H1 (cell line): ENCODE measurements at regions not wholly inside any gene's neighbourhood (a gene's known extent, or its start where the extent isn't known, plus 50 kb on each side); places are given as distances from the start of the nearest gene placed in this dataset.

Experiments
- CTCF ChIA-PET: fragments of 300-600 bp; sonication (Branson Sonifier 250); formaldehyde crosslinking; loops from one replicate; lab custom pipeline; 2021; ENCODE audit not compliant: partially characterized antibody; lab: Charles Lee
- POLR2A ChIA-PET: fragments of 300-600 bp; sonication (Branson Sonifier 250); formaldehyde crosslinking; loops from one replicate; lab custom pipeline; 2021; ENCODE audit warnings: inconsistent platforms; ENCODE audit not compliant: partially characterized antibody; lab: Charles Lee
- DNase-seq, 2 experiments: peaks; one replicate each; pipeline versions ENCODE4 v3.0.0 to v3.0.0-alpha.2; 2010 to 2022; ENCODE audit warnings: low spot score in 2 of 2, low read depth in 1 of 2, mixed read lengths in 1 of 2
- FAIRE-seq: peaks from 2 replicates; lab custom pipeline; 2011; peaks lifted over from hg19 to GRCh38; lab: Jason Lieb, UNC
- H2AFZ ChIP-seq: 2 replicates; pipeline ENCODE4 v1.8.1; 2012; ENCODE audit warnings: low read length, inconsistent platforms
- H2AK5ac ChIP-seq: 2 replicates; pipeline ENCODE4 v1.6.1; 2013; ENCODE audit warnings: low read depth, low read length
- H2BK120ac ChIP-seq: replicated peaks from 2 replicates; pipeline ENCODE3; 2013; ENCODE audit warnings: low read depth, low read length, inconsistent platforms
- H2BK12ac ChIP-seq: 2 replicates; pipeline ENCODE4 v1.6.1; 2013; ENCODE audit warnings: low read depth, low read length
- H2BK15ac ChIP-seq: 2 replicates; pipeline ENCODE4 v1.6.1; 2013; ENCODE audit warnings: low read length
- H2BK20ac ChIP-seq: 2 replicates; pipeline ENCODE4 v1.6.1; 2013; ENCODE audit warnings: low read length
- H2BK5ac ChIP-seq: 2 replicates; pipeline ENCODE4 v1.6.1; 2013; ENCODE audit warnings: low read depth, low read length
- H3K14ac ChIP-seq: 2 replicates; pipeline ENCODE4 v1.6.1; 2013; ENCODE audit warnings: inconsistent platforms; ENCODE audit not compliant: insufficient read length
- H3K18ac ChIP-seq: 2 replicates; pipeline ENCODE4 v1.6.1; 2013; ENCODE audit warnings: low read length; ENCODE audit errors: extremely low read depth
- H3K23ac ChIP-seq: 2 replicates; pipeline ENCODE4 v1.6.1; 2013; ENCODE audit warnings: inconsistent platforms; ENCODE audit not compliant: insufficient read length
- H3K23me2 ChIP-seq: 2 replicates; pipeline ENCODE4 v1.6.1; 2013; ENCODE audit warnings: low read depth, low read length
- H3K27ac ChIP-seq: 2 replicates; pipeline ENCODE4 v1.6.1; 2011; ENCODE audit warnings: low read depth, low read length, inconsistent platforms
- H3K27me3 ChIP-seq, 4 experiments: replicated peaks in 1 of 4; 1 replicate in 1 of 4; 2 replicates in 3 of 4; pipeline versions ENCODE4 v1.6.1 to v1.8.1; 2011 to 2013; ENCODE audit warnings: low read length in 3 of 4, mild to moderate bottlenecking in 3 of 4, inconsistent platforms in 2 of 4, mixed read lengths in 2 of 4, moderate library complexity in 1 of 4; ENCODE audit not compliant: control insufficient read depth in 3 of 4, insufficient read depth in 3 of 4; ENCODE audit errors: extremely low read depth in 1 of 4
- H3K36me3 ChIP-seq, 4 experiments: 2 replicates each; pipeline versions ENCODE4 v1.6.1 to v1.8.1; 2011 to 2013; ENCODE audit warnings: mild to moderate bottlenecking in 4 of 4, low read length in 3 of 4, moderate library complexity in 2 of 4, control low read depth in 1 of 4, inconsistent platforms in 1 of 4; ENCODE audit not compliant: insufficient read depth in 4 of 4, control insufficient read depth in 2 of 4
- H3K4ac ChIP-seq: replicated peaks from 2 replicates; pipeline ENCODE3; 2013; ENCODE audit warnings: low read length, low read depth, mixed read lengths, inconsistent platforms; ENCODE audit not compliant: insufficient read length
- H3K4me1 ChIP-seq, 4 experiments: replicated peaks in 1 of 4; 1 replicate in 1 of 4; 2 replicates in 3 of 4; pipeline versions ENCODE4 v1.6.1 to v1.8.1; 2011 to 2013; ENCODE audit warnings: low read length in 3 of 4, inconsistent platforms in 2 of 4, mixed read lengths in 1 of 4; ENCODE audit not compliant: insufficient read depth in 4 of 4, control insufficient read depth in 3 of 4
- H3K4me2 ChIP-seq, 2 experiments: 2 replicates each; pipeline versions ENCODE4 v1.6.1 to v1.8.1; 2011 to 2013; ENCODE audit warnings: low read depth in 2 of 2, low read length in 2 of 2, control low read depth in 1 of 2, inconsistent platforms in 1 of 2, mild to moderate bottlenecking in 1 of 2; ENCODE audit not compliant: insufficient read depth in 1 of 2
- H3K4me3 ChIP-seq, 4 experiments: fragments of 200-600, 300-600 bp in 1 of 4; sonication (generic), shearing (Covaris generic), sonication (Bioruptor Twin) in 1 of 4; 2 replicates each; pipeline versions ENCODE4 v1.5.1 to v1.8.1; 2011 to 2016; ENCODE audit warnings: low read length in 4 of 4, low read depth in 3 of 4, control low read depth in 2 of 4, inconsistent platforms in 2 of 4, mild to moderate bottlenecking in 2 of 4, mixed read lengths in 1 of 4, moderate library complexity in 1 of 4; ENCODE audit not compliant: insufficient read depth in 2 of 4; ENCODE audit errors: extremely low read depth in 1 of 4
- H3K56ac ChIP-seq: replicated peaks from 2 replicates; pipeline ENCODE3; 2013; ENCODE audit warnings: low read depth, mild to moderate bottlenecking, mixed read lengths, low read length, inconsistent platforms; ENCODE audit not compliant: insufficient read length
- H3K79me1 ChIP-seq: 2 replicates; pipeline ENCODE4 v1.6.1; 2013; ENCODE audit warnings: low read depth, low read length, control low read depth
- H3K79me2 ChIP-seq, 2 experiments: 2 replicates each; pipeline versions ENCODE4 v1.6.1 to v1.8.1; 2012 to 2013; ENCODE audit warnings: low read length in 2 of 2, mild to moderate bottlenecking in 2 of 2, inconsistent platforms in 1 of 2; ENCODE audit not compliant: insufficient read depth in 2 of 2, control insufficient read depth in 1 of 2
- H3K9ac ChIP-seq, 4 experiments: replicated peaks in 1 of 4; 1 replicate in 1 of 4; 2 replicates in 3 of 4; pipeline versions ENCODE4 v1.6.1 to v1.8.1; 2011 to 2013; ENCODE audit warnings: low read depth in 3 of 4, low read length in 3 of 4, control low read depth in 2 of 4, mild to moderate bottlenecking in 2 of 4, moderate library complexity in 2 of 4, inconsistent platforms in 1 of 4; ENCODE audit errors: extremely low read depth in 1 of 4
- H3K9me3 ChIP-seq, 2 experiments: 2 replicates each; pipeline versions ENCODE4 v1.6.1 to v1.8.1; 2012 to 2013; ENCODE audit warnings: mild to moderate bottlenecking in 2 of 2, moderate library complexity in 2 of 2, control low read depth in 1 of 2, inconsistent platforms in 1 of 2, low read depth in 1 of 2, low read length in 1 of 2, mixed read lengths in 1 of 2; ENCODE audit not compliant: insufficient read depth in 2 of 2
- H4K20me1 ChIP-seq, 2 experiments: replicated peaks in 1 of 2; 2 replicates each; pipeline versions ENCODE3 to v1.8.1; 2011 to 2013; ENCODE audit warnings: inconsistent platforms in 2 of 2, low read length in 2 of 2, mild to moderate bottlenecking in 1 of 2; ENCODE audit not compliant: insufficient read depth in 2 of 2, control insufficient read depth in 1 of 2
- H4K5ac ChIP-seq: 2 replicates; pipeline ENCODE4 v1.6.1; 2013; ENCODE audit warnings: low read length, low read depth, mixed read lengths, inconsistent platforms; ENCODE audit not compliant: insufficient read length
- H4K8ac ChIP-seq: 2 replicates; pipeline ENCODE4 v1.8.0; 2013; ENCODE audit warnings: mild to moderate bottlenecking, moderate library complexity, low read length, inconsistent platforms; ENCODE audit not compliant: insufficient read depth; ENCODE audit errors: extremely low read depth
- H4K91ac ChIP-seq: replicated peaks from 2 replicates; pipeline ENCODE3; 2013; ENCODE audit warnings: low read length, mixed read lengths, inconsistent platforms; ENCODE audit not compliant: insufficient read length
- WGBS, 2 experiments: shearing (Covaris generic) in 1 of 2; methylation state at CpG; one replicate each; pipeline versions ENCODE4 v1.1.6 to v1.1.7; 2013 to 2015; ENCODE audit warnings: low lambda C conversion rate in 2 of 2, mixed read lengths in 2 of 2, inconsistent platforms in 1 of 2, low coverage in 1 of 2, missing lambda C conversion rate in 1 of 2; ENCODE audit not compliant: insufficient replicate concordance in 2 of 2, insufficient coverage in 1 of 2, insufficient read length in 1 of 2; ENCODE audit errors: extremely low coverage in 1 of 2, missing lambda C conversion rate in 1 of 2; 5-methylcytosine and 5-hydroxymethylcytosine counted together

GRCh38 chr6:113574147-113574546, 283.0 kb upstream of the MARCKS start:
- Histone ChIP-seq H3K79me2 (no peaks in the 10 kb centered on the region), H3K14ac (no peak overlapping the region), H3K4me1 (peaks cover 0 to 2% (median 0%) of the 10 kb centered on the region in 4 experiments; a peak in 1 of 7 replicates), H2BK120ac (no peak overlapping the region), H2AK5ac (no peak overlapping the region), H3K4ac (no peak overlapping the region), H2BK20ac (no peak overlapping the region), H2BK15ac (no peak overlapping the region), H3K18ac (no peak overlapping the region), H3K4me3 (no peak overlapping the region), H3K23ac (no peak overlapping the region), H3K36me3 (no peaks in the 10 kb centered on the region; a peak in 1 of 8 replicates), H3K4me2 (no peak overlapping the region), H4K91ac (no peak overlapping the region), H3K27me3 (no peaks in the 10 kb centered on the region), H3K79me1 (no peaks in the 10 kb centered on the region), H4K8ac (no peak overlapping the region), H3K56ac (no peak overlapping the region), H2AFZ (no peak overlapping the region), H4K20me1 (no peaks in the 10 kb centered on the region), H4K5ac (no peak overlapping the region), H3K27ac (no peak overlapping the region), H3K9ac (no peak overlapping the region), H2BK5ac (no peak overlapping the region), H2BK12ac (no peak overlapping the region), H3K23me2 (no peaks in the 10 kb centered on the region; the same call in 1 of the 2 replicates), H3K9me3 (peaks cover 0 to 4% of the 10 kb centered on the region in 2 experiments; a peak in 2 of 4 replicates)
- FAIRE-seq (no peak), DNase-seq (no peak)
- 87% methylated on average over 4 of the region's 4 CpGs; no CpG with 5 or more reads in 1 of the 2 experiments for WGBS, 2 experiments
- ChIA-PET CTCF (interaction anchor here (0.7 kb wide), 1 partner anchor 370 kb away, joined by 3 read pairs; no protein-coding TSS in a partner anchor), POLR2A (interaction anchor here (0.8 kb wide), 1 partner anchor 12 kb away, joined by 6 read pairs; no protein-coding TSS in a partner anchor)
